B cell (primary cell): ENCODE measurements at regions not wholly inside any gene's neighbourhood (a gene's known extent, or its start where the extent isn't known, plus 50 kb on each side); places are given as distances from the start of the nearest gene placed in this dataset.

Experiments
- ATAC-seq: fragments of 200-7000 bp; cut with Tn5 transposase; one replicate; pipeline ENCODE4 v1.10.0; 2021; ENCODE audit warnings: low read depth, mild to moderate bottlenecking, moderate number of reproducible peaks, moderate library complexity
- CTCF ChIA-PET: fragments of 350-600 bp; sonication (Branson Sonifier 250); formaldehyde crosslinking; loops from one replicate; lab custom pipeline; 2021; ENCODE audit warnings: antibody characterized with exemption, inconsistent platforms; lab: Charles Lee
- POLR2A ChIA-PET: fragments of 350-600 bp; sonication (Branson Sonifier 250); formaldehyde crosslinking; loops from one replicate; lab custom pipeline; 2021; ENCODE audit warnings: antibody characterized with exemption; lab: Charles Lee
- DNase-seq: peaks from one replicate; pipeline ENCODE4 v3.0.0; 2013
- H2AFZ ChIP-seq: 2 replicates; pipeline ENCODE4 v1.6.1; 2012; ENCODE audit warnings: mild to moderate bottlenecking, low read depth, low read length; ENCODE audit not compliant: insufficient read depth, poor library complexity, severe bottlenecking
- H3K27ac ChIP-seq, 2 donors: 1 replicate in 1 of 2; 2 replicates in 1 of 2; pipeline ENCODE4 v1.5.1; 2012 to 2013; ENCODE audit warnings: low read length in 2 of 2, mild to moderate bottlenecking in 2 of 2, moderate library complexity in 1 of 2
- H3K27me3 ChIP-seq, 4 experiments: fragments of 200-600 bp in 1 of 4; sonication (generic) in 1 of 4; replicated peaks in 1 of 4; 1 replicate in 2 of 4; 2 replicates in 2 of 4; pipeline versions ENCODE4 v1.6.1 to v1.7.0; 2013 to 2016; ENCODE audit warnings: low read length in 3 of 4, mild to moderate bottlenecking in 2 of 4, mixed read lengths in 1 of 4, moderate library complexity in 1 of 4; ENCODE audit not compliant: insufficient read depth in 4 of 4, control insufficient read depth in 3 of 4; ENCODE audit errors: control extremely low read depth in 1 of 4
- H3K36me3 ChIP-seq, 2 experiments: replicated peaks in 1 of 2; 1 replicate in 1 of 2; 2 replicates in 1 of 2; pipeline versions ENCODE4 v1.6.1 to v1.7.1; 2013; ENCODE audit warnings: low read length in 1 of 2; ENCODE audit not compliant: insufficient read depth in 2 of 2, control insufficient read depth in 1 of 2; ENCODE audit errors: control extremely low read depth in 1 of 2, extremely low read depth in 1 of 2
- H3K4me1 ChIP-seq, 2 donors: fragments of 200-600 bp in 1 of 2; sonication (generic) in 1 of 2; 1 replicate in 1 of 2; 2 replicates in 1 of 2; pipeline versions ENCODE4 v1.5.1 to v1.6.1; 2013 to 2017; ENCODE audit warnings: low read length in 2 of 2; ENCODE audit not compliant: control insufficient read depth in 2 of 2, insufficient read depth in 2 of 2
- H3K4me2 ChIP-seq: replicated peaks from 2 replicates; pipeline ENCODE3; 2012; ENCODE audit warnings: mild to moderate bottlenecking, low read depth, low read length; ENCODE audit not compliant: poor library complexity, severe bottlenecking
- H3K4me3 ChIP-seq, 5 experiments: fragments of 200-600 bp in 1 of 5; sonication (generic) in 1 of 5; 1 replicate in 3 of 5; 2 replicates in 2 of 5; pipeline versions ENCODE4 v1.5.1 to v1.7.0; 2011 to 2016; ENCODE audit warnings: low read length in 4 of 5, mild to moderate bottlenecking in 4 of 5, low read depth in 2 of 5, control low read depth in 1 of 5, moderate library complexity in 1 of 5; ENCODE audit not compliant: insufficient read depth in 1 of 5; ENCODE audit errors: control extremely low read depth in 1 of 5, extremely low read depth in 1 of 5
- H3K79me2 ChIP-seq: fragments of 200-600 bp; sonication (generic); one replicate; pipeline ENCODE4 v1.6.0; 2016; ENCODE audit warnings: low read length; ENCODE audit not compliant: control insufficient read depth, insufficient read depth
- H3K9ac ChIP-seq: fragments of 200-600 bp; sonication (generic); 2 replicates; pipeline ENCODE4 v1.6.1; 2017; ENCODE audit warnings: mild to moderate bottlenecking, low read length, moderate library complexity
- H3K9me3 ChIP-seq, 3 donors: one replicate each; pipeline versions ENCODE4 v1.6.1 to v1.7.1; 2013; ENCODE audit warnings: low read length in 2 of 3; ENCODE audit not compliant: control insufficient read depth in 2 of 3, insufficient read depth in 1 of 3; ENCODE audit errors: control extremely low read depth in 1 of 3
- H4K20me1 ChIP-seq: 2 replicates; pipeline ENCODE4 v1.6.0; 2012; ENCODE audit warnings: mild to moderate bottlenecking, low read length; ENCODE audit not compliant: insufficient read depth, control insufficient read depth, poor library complexity, severe bottlenecking
- H3K27ac Mint-ChIP-seq: one replicate; pipeline ENCODE4 v1.8.0; 2021; ENCODE audit warnings: mixed read lengths
- H3K27me3 Mint-ChIP-seq: one replicate; pipeline ENCODE4 v1.8.0; 2021; ENCODE audit warnings: mixed read lengths
- H3K4me1 Mint-ChIP-seq: one replicate; pipeline ENCODE4 v1.8.0; 2021; ENCODE audit warnings: mixed read lengths
- H3K4me3 Mint-ChIP-seq: one replicate; pipeline ENCODE4 v1.8.0; 2021; ENCODE audit warnings: mixed read lengths
- H3K9me3 Mint-ChIP-seq: one replicate; pipeline ENCODE4 v1.8.0; 2022; ENCODE audit warnings: mixed read lengths; ENCODE audit not compliant: insufficient read depth
- CTCF ChIP-seq: fragments of 200-600 bp; IDR thresholded peaks from one replicate; pipeline ENCODE4 v1.8.0; 2022; ENCODE audit warnings: antibody characterized with exemption, mild to moderate bottlenecking
- EZH2 ChIP-seq: IDR thresholded peaks from 2 replicates; pipeline ENCODE4 v1.6.1; 2012; ENCODE audit warnings: borderline replicate concordance, low read depth, mild to moderate bottlenecking, moderate library complexity, low read length; ENCODE audit not compliant: insufficient read depth, poor library complexity, severe bottlenecking
- WGBS: methylation state at CpG from one replicate; pipeline ENCODE4 v1.1.5; 2013; ENCODE audit warnings: missing lambda C conversion rate; ENCODE audit not compliant: insufficient coverage; 5-methylcytosine and 5-hydroxymethylcytosine counted together
- intact Hi-C: fragments of 100-400 bp; cut with micrococcal nuclease; formaldehyde crosslinking; loops from one replicate; pipeline ENCODE4 v1.10.0; 2022

DNA sequence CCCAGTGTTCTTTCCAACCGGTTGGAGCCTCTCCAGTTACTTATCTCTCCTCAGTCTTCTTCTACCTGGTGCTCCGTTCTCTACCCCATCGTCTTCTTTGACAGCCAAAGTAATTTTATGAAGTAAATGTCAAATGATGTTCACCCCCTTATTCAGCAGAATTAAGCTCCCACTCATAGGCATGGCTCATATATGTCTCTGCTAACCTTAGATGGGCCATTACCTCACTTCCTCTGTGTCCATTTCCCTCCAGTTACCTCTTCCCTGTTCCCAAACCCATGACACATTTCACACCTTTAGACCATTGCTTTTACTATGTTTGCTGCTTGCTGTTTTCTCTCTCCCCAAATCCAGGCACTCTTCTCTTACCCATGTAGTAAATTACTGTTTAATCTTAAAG lies 607.0 kb downstream of the RNF144A start:
- ChIA-PET POLR2A (no interaction called here), CTCF (interaction anchor here (0.7 kb wide), 1 partner anchor 140 kb away, joined by 3 read pairs; no protein-coding TSS in a partner anchor)
- no peak for DNase-seq
- no peaks in the 10 kb centered on the region for H3K4me1 ChIP-seq
- Mint-ChIP-seq H3K9me3 (peaks cover under 1% of the 10 kb centered on the region), H3K27me3 (no peaks in the 10 kb centered on the region), H3K4me1 (no peaks in the 10 kb centered on the region), H3K27ac (no peak overlapping the region), H3K4me3 (no peak overlapping the region)
- H3K36me3 ChIP-seq, result no peaks in the 10 kb centered on the region
- H3K9me3 ChIP-seq, result peaks cover under 1 to 5% (median 2%) of the 10 kb centered on the region in 3 donors
- no peak overlapping the region for H2AFZ ChIP-seq
- intact Hi-C loops, result no loop called here
- no peaks in the 10 kb centered on the region for H4K20me1 ChIP-seq
- no peak overlapping the region for H3K4me3 ChIP-seq
- TF ChIP-seq CTCF, result no peak
- no peak for TF ChIP-seq EZH2
- 83% methylated on average over 1 of the region's 3 CpGs for WGBS
- no peak overlapping the region for H3K4me2 ChIP-seq
- H3K27me3 ChIP-seq, result no peaks in the 10 kb centered on the region
- no peak overlapping the region for H3K9ac ChIP-seq
- H3K27ac ChIP-seq, result no peak overlapping the region
- H3K79me2 ChIP-seq, result no peaks in the 10 kb centered on the region
- no peak for ATAC-seq

- no peaks in the 10 kb centered on the region for H3K27me3 Mint-ChIP-seq
- Histone ChIP-seq H3K27ac (no peak overlapping the region), H3K9ac (no peak overlapping the region), H3K79me2 (no peaks in the 10 kb centered on the region), H3K27me3 (no peaks in the 10 kb centered on the region), H4K20me1 (no peaks in the 10 kb centered on the region), H3K9me3 (peaks cover 3 to 12% (median 11%) of the 10 kb centered on the region in 3 donors), H3K36me3 (no peaks in the 10 kb centered on the region), H3K4me3 (no peak overlapping the region), H2AFZ (no peak overlapping the region), H3K4me1 (no peaks in the 10 kb centered on the region), H3K4me2 (no peak overlapping the region)
- ChIA-PET POLR2A (no interaction called here), CTCF (no interaction called here)
- peaks cover 2% of the 10 kb centered on the region for H3K9me3 Mint-ChIP-seq
- no CpG with 5 or more reads among the region's 1 CpG for WGBS
- H3K4me1 Mint-ChIP-seq, result no peaks in the 10 kb centered on the region
- DNase-seq, result no peak
- intact Hi-C loops, result no loop called here
- ATAC-seq, result no peak
- no peak for TF ChIP-seq EZH2
- no peak for TF ChIP-seq CTCF
- H3K27ac Mint-ChIP-seq, result no peak overlapping the region
- no peak overlapping the region for H3K4me3 Mint-ChIP-seq
Measured at GRCh38 chr2:7525746-7526145, 608.5 kb downstream of the RNF144A start.
